WTC11 (cell line): ENCODE measurements at regions not wholly inside any gene's neighbourhood (a gene's known extent, or its start where the extent isn't known, plus 50 kb on each side); places are given as distances from the start of the nearest gene placed in this dataset.

Experiments
- ATAC-seq: fragments of 200-7000 bp; cut with Tn5 transposase; 2 replicates; pipeline ENCODE4 v1.10.0; 2021; ENCODE audit warnings: mild to moderate bottlenecking, moderate library complexity
- CTCF ChIA-PET: fragments of 300-600 bp; sonication (Branson Sonifier 250); formaldehyde crosslinking; loops from one replicate; lab custom pipeline; 2021; ENCODE audit warnings: antibody characterized with exemption; lab: Charles Lee
- POLR2A ChIA-PET: fragments of 350-600 bp; sonication (Branson Sonifier 250); formaldehyde crosslinking; loops from one replicate; lab custom pipeline; 2021; ENCODE audit warnings: antibody characterized with exemption; lab: Charles Lee
- DNase-seq: peaks from one replicate; pipeline ENCODE4 v3.0.0; 2021; ENCODE audit warnings: low spot score
- H3K27ac Mint-ChIP-seq: 2 replicates; pipeline ENCODE4 v1.8.0; 2021; ENCODE audit warnings: mixed read lengths
- H3K27me3 Mint-ChIP-seq: 2 replicates; pipeline ENCODE4 v1.8.0; 2021; ENCODE audit warnings: low read depth, mild to moderate bottlenecking, moderate library complexity, mixed read lengths
- H3K36me3 Mint-ChIP-seq: 2 replicates; pipeline ENCODE4 v1.8.0; 2021; ENCODE audit warnings: mixed read lengths
- H3K4me1 Mint-ChIP-seq: 2 replicates; pipeline ENCODE4 v1.8.0; 2022; ENCODE audit warnings: mixed read lengths
- H3K4me3 Mint-ChIP-seq: 2 replicates; pipeline ENCODE4 v1.8.0; 2021; ENCODE audit warnings: mild to moderate bottlenecking, moderate library complexity, mixed read lengths
- H3K9me3 Mint-ChIP-seq: 2 replicates; pipeline ENCODE4 v1.8.0; 2021; ENCODE audit warnings: mixed read lengths
- AFF4 ChIP-seq: sonication (generic); formaldehyde crosslinking; IDR thresholded peaks from 2 replicates; pipeline ENCODE4 v1.8.1; 2023; ENCODE audit warnings: mild to moderate bottlenecking, missing genetic modification reagents, borderline replicate concordance
- CREB1 ChIP-seq: sonication (generic); formaldehyde crosslinking; IDR thresholded peaks from 2 replicates; pipeline ENCODE4 v1.8.0; 2023; ENCODE audit warnings: mild to moderate bottlenecking, missing genetic modification reagents
- CREM ChIP-seq: sonication (generic); formaldehyde crosslinking; IDR thresholded peaks from 2 replicates; pipeline ENCODE4 v1.8.1; 2022; ENCODE audit warnings: mild to moderate bottlenecking, missing genetic modification reagents, moderate library complexity
- ELF4 ChIP-seq: sonication (generic); formaldehyde crosslinking; IDR thresholded peaks from 2 replicates; pipeline ENCODE4 v1.8.1; 2022; ENCODE audit warnings: low read depth, mild to moderate bottlenecking, moderate library complexity, missing genetic modification reagents
- EMX1 ChIP-seq: fragments of 250-450 bp; sonication (Bioruptor Pico); IDR thresholded peaks from 2 replicates; pipeline ENCODE4 v1.8.0; 2021; ENCODE audit warnings: mild to moderate bottlenecking
- HMGA2 ChIP-seq: fragments of 250-450 bp; sonication (Bioruptor Pico); IDR thresholded peaks from 2 replicates; pipeline ENCODE4 v1.4.0; 2021; ENCODE audit warnings: mild to moderate bottlenecking, moderate library complexity
- MAX ChIP-seq: sonication (generic); formaldehyde crosslinking; IDR thresholded peaks from 2 replicates; pipeline ENCODE4 v1.8.0; 2022; ENCODE audit warnings: mild to moderate bottlenecking, missing genetic modification reagents
- NFE2L1 ChIP-seq: sonication (generic); formaldehyde crosslinking; IDR thresholded peaks from 2 replicates; pipeline ENCODE4 v1.8.1; 2023; ENCODE audit warnings: missing genetic modification reagents
- NR2C2 ChIP-seq: sonication (generic); formaldehyde crosslinking; IDR thresholded peaks from 2 replicates; pipeline ENCODE4 v1.8.0; 2022; ENCODE audit warnings: mild to moderate bottlenecking, missing genetic modification reagents
- NR3C1 ChIP-seq: sonication (generic); formaldehyde crosslinking; conservative IDR thresholded peaks from 2 replicates; pipeline ENCODE4 v1.8.1; 2023; ENCODE audit warnings: low read depth, mild to moderate bottlenecking, missing genetic modification reagents
- OVOL2 ChIP-seq: fragments of 250-450 bp; sonication (Bioruptor Pico); IDR thresholded peaks from 2 replicates; pipeline ENCODE4 v1.9.0; 2021; ENCODE audit warnings: mild to moderate bottlenecking, borderline replicate concordance
- TCF7 ChIP-seq: sonication (generic); formaldehyde crosslinking; IDR thresholded peaks from 2 replicates; pipeline ENCODE4 v1.8.0; 2022; ENCODE audit warnings: mild to moderate bottlenecking, low read depth, missing genetic modification reagents, moderate library complexity
- ZBTB43 ChIP-seq: sonication (generic); formaldehyde crosslinking; IDR thresholded peaks from 2 replicates; pipeline ENCODE4 v1.8.1; 2023; ENCODE audit warnings: mild to moderate bottlenecking, missing genetic modification reagents
- ZNF121 ChIP-seq: sonication (generic); formaldehyde crosslinking; IDR thresholded peaks from 2 replicates; pipeline ENCODE4 v1.8.0; 2023; ENCODE audit warnings: missing genetic modification reagents
- ZNF232 ChIP-seq: sonication (generic); formaldehyde crosslinking; IDR thresholded peaks from 2 replicates; pipeline ENCODE4 v1.8.0; 2022; ENCODE audit warnings: mild to moderate bottlenecking, missing genetic modification reagents
- ZNF263 ChIP-seq: sonication (generic); formaldehyde crosslinking; IDR thresholded peaks from 2 replicates; pipeline ENCODE4 v1.8.1; 2022; ENCODE audit warnings: low read depth, mild to moderate bottlenecking, moderate library complexity, missing genetic modification reagents
- ZNF532 ChIP-seq: fragments of 250-450 bp; sonication (Bioruptor Pico); IDR thresholded peaks from 2 replicates; pipeline ENCODE4 v1.9.0; 2021; ENCODE audit warnings: mild to moderate bottlenecking, borderline replicate concordance
- ZSCAN18 ChIP-seq: fragments of 250-450 bp; sonication (Bioruptor Pico); IDR thresholded peaks from 2 replicates; pipeline ENCODE4 v2.1.2; 2022; ENCODE audit warnings: mild to moderate bottlenecking, moderate library complexity

- TF ChIP-seq ZBTB43 (CRISPR knock-in tag) (no peak), ZNF121 (no peak), NR2C2 (no peak), CREB1 (CRISPR knock-in tag) (no peak), NR3C1 (no peak), EMX1 (CRISPR knock-in tag) (no peak), AFF4 (CRISPR knock-in tag) (no peak), ZSCAN18 (no peak)
These were observed 90.5 kb upstream of the VPREB1 start (continued) for GRCh38 chr22:22154040-22154439.

GRCh38 chr22:22151308-22151707, 93.3 kb upstream of the VPREB1 start:
- Mint-ChIP-seq H3K27me3 (peaks cover 100% of the 10 kb centered on the region), H3K36me3 (no peaks in the 10 kb centered on the region), H3K9me3 (no peaks in the 10 kb centered on the region), H3K4me1 (no peaks in the 10 kb centered on the region), H3K4me3 (no peak overlapping the region), H3K27ac (no peak overlapping the region)
- ChIA-PET POLR2A (no interaction called here), CTCF (no interaction called here)
- no peak for DNase-seq
- no peak for ATAC-seq
- TF ChIP-seq TCF7 (CRISPR knock-in tag) = no peak
- no peak for TF ChIP-seq CREM (CRISPR knock-in tag)
- no peak for TF ChIP-seq OVOL2
- no peak for TF ChIP-seq ZNF232
- no peak for TF ChIP-seq HMGA2
- no peak for TF ChIP-seq NR2C2
- TF ChIP-seq MAX = no peak
- no peak for TF ChIP-seq NFE2L1 (CRISPR knock-in tag)
- TF ChIP-seq ELF4 (CRISPR knock-in tag) = no peak
- TF ChIP-seq ZNF532 (CRISPR knock-in tag) = no peak
- no peak for TF ChIP-seq ZNF263
